ENCODE measurements at regions not wholly inside any gene's neighbourhood (a gene's known extent, or its start where the extent isn't known, plus 50 kb on each side); places are given as distances from the start of the nearest gene placed in this dataset.
"Not testable (repeated sequence)": the region's sequence is repeated elsewhere in the genome, so short reads cannot be mapped to it uniquely, and the experiment has no call there.

GRCh38 chr4:163697121-163697520 lies 202.6 kb downstream of the TMA16 start:
- H3K36me3 Mint-ChIP-seq (ENCODE audit: low read depth), result no peaks in the 10 kb centered on the region
- no peak overlapping the region for H3K27ac Mint-ChIP-seq
- no peak overlapping the region for H3K4me3 Mint-ChIP-seq
- H3K9me3 Mint-ChIP-seq, result no peaks in the 10 kb centered on the region
- DNase-seq, result no peak
- TF ChIP-seq CTCF (IDR thresholded peaks at IDR 0.05), result no peak
- H3K4me1 Mint-ChIP-seq, result no peaks in the 10 kb centered on the region
- H3K27me3 Mint-ChIP-seq (ENCODE audit: low read depth, poor library complexity), result peaks cover 4% of the 10 kb centered on the region

GRCh38 chr4:163700383-163700782 lies 205.9 kb downstream of the TMA16 start:
- not testable (repeated sequence) for DNase-seq; H3K4me3 Mint-ChIP-seq; H3K9me3 Mint-ChIP-seq; H3K4me1 Mint-ChIP-seq; H3K27ac Mint-ChIP-seq; H3K36me3 Mint-ChIP-seq (ENCODE audit: low read depth); H3K27me3 Mint-ChIP-seq (ENCODE audit: low read depth, poor library complexity)

- DNase-seq, result no peak
- H3K27me3 Mint-ChIP-seq (ENCODE audit: low read depth, poor library complexity), result no peaks in the 10 kb centered on the region
- TF ChIP-seq CTCF (IDR thresholded peaks at IDR 0.05), result no peak
- no peaks in the 10 kb centered on the region for H3K9me3 Mint-ChIP-seq
- H3K36me3 Mint-ChIP-seq (ENCODE audit: low read depth), result no peaks in the 10 kb centered on the region
- no peak overlapping the region for H3K4me3 Mint-ChIP-seq
- H3K27ac Mint-ChIP-seq, result no peak overlapping the region
- H3K4me1 Mint-ChIP-seq, result no peaks in the 10 kb centered on the region
Observed at GRCh38 chr4:163701916-163702315, 207.4 kb downstream of the TMA16 start.

- H3K27me3 Mint-ChIP-seq (ENCODE audit: low read depth, poor library complexity), result no peaks in the 10 kb centered on the region
- no peak overlapping the region for H3K27ac Mint-ChIP-seq
- no peak for DNase-seq
- no peaks in the 10 kb centered on the region for H3K4me1 Mint-ChIP-seq
- no peaks in the 10 kb centered on the region for H3K9me3 Mint-ChIP-seq
- no peak for TF ChIP-seq CTCF (IDR thresholded peaks at IDR 0.05)
- H3K4me3 Mint-ChIP-seq, result no peak overlapping the region
- H3K36me3 Mint-ChIP-seq (ENCODE audit: low read depth), result no peaks in the 10 kb centered on the region
Observed at GRCh38 chr4:163702736-163703135, 208.2 kb downstream of the TMA16 start.

- Mint-ChIP-seq H3K4me1 (no peaks in the 10 kb centered on the region), H3K4me3 (no peak overlapping the region), H3K27ac (no peak overlapping the region), H3K27me3 (ENCODE audit: low read depth, poor library complexity) (no peaks in the 10 kb centered on the region), H3K36me3 (ENCODE audit: low read depth) (no peaks in the 10 kb centered on the region), H3K9me3 (no peaks in the 10 kb centered on the region)
- no peak for TF ChIP-seq CTCF (IDR thresholded peaks at IDR 0.05)
- no peak for DNase-seq
Observed at GRCh38 chr4:163703251-163703650, 208.8 kb downstream of the TMA16 start.

GRCh38 chr4:163707873-163708272 lies 213.4 kb downstream of the TMA16 start:
- DNase-seq, result no peak
- no peaks in the 10 kb centered on the region for H3K4me1 Mint-ChIP-seq
- no peaks in the 10 kb centered on the region for H3K27me3 Mint-ChIP-seq (ENCODE audit: low read depth, poor library complexity)
- no peaks in the 10 kb centered on the region for H3K9me3 Mint-ChIP-seq
- H3K27ac Mint-ChIP-seq, result no peak overlapping the region
- H3K4me3 Mint-ChIP-seq, result no peak overlapping the region
- no peaks in the 10 kb centered on the region for H3K36me3 Mint-ChIP-seq (ENCODE audit: low read depth)
- no peak for TF ChIP-seq CTCF (IDR thresholded peaks at IDR 0.05)

Data from nephron progenitor cell (in vitro differentiated cells).